ENCODE measurements at regions not wholly inside any gene's neighbourhood (a gene's known extent, or its start where the extent isn't known, plus 50 kb on each side); places are given as distances from the start of the nearest gene placed in this dataset.

- H3K9me2 ChIP-seq (ENCODE audit: insufficient read depth, low read length): no peaks in the 10 kb centered on the region
- H3K4me3 ChIP-seq (ENCODE audit: low read length): no peak overlapping the region
- H3K9ac ChIP-seq (ENCODE audit: low read length): no peak overlapping the region
- H3K9me3 ChIP-seq (ENCODE audit: low read length): peaks cover 7% of the 10 kb centered on the region
- no peaks in the 10 kb centered on the region for H4K20me1 ChIP-seq (ENCODE audit: insufficient read depth)
- H3K79me2 ChIP-seq (replicated peaks; ENCODE audit: insufficient read depth, low read length): no peaks in the 10 kb centered on the region
- no peak overlapping the region for H3K27ac ChIP-seq (ENCODE audit: low read length)
- TF ChIP-seq RAD21 (conservative IDR thresholded peaks at IDR 0.05) (no peak), EZH2 (IDR thresholded peaks at IDR 0.05; ENCODE audit: borderline replicate concordance, insufficient read depth, low read length, poor library complexity, severe bottlenecking) (no peak), SMC3 (conservative IDR thresholded peaks at IDR 0.05; ENCODE audit: poor library complexity) (no peak)
- TF ChIP-seq, protein P1, sequence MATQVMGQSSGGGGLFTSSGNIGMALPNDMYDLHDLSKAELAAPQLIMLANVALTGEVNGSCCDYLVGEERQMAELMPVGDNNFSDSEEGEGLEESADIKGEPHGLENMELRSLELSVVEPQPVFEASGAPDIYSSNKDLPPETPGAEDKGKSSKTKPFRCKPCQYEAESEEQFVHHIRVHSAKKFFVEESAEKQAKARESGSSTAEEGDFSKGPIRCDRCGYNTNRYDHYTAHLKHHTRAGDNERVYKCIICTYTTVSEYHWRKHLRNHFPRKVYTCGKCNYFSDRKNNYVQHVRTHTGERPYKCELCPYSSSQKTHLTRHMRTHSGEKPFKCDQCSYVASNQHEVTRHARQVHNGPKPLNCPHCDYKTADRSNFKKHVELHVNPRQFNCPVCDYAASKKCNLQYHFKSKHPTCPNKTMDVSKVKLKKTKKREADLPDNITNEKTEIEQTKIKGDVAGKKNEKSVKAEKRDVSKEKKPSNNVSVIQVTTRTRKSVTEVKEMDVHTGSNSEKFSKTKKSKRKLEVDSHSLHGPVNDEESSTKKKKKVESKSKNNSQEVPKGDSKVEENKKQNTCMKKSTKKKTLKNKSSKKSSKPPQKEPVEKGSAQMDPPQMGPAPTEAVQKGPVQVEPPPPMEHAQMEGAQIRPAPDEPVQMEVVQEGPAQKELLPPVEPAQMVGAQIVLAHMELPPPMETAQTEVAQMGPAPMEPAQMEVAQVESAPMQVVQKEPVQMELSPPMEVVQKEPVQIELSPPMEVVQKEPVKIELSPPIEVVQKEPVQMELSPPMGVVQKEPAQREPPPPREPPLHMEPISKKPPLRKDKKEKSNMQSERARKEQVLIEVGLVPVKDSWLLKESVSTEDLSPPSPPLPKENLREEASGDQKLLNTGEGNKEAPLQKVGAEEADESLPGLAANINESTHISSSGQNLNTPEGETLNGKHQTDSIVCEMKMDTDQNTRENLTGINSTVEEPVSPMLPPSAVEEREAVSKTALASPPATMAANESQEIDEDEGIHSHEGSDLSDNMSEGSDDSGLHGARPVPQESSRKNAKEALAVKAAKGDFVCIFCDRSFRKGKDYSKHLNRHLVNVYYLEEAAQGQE (IDR thresholded peaks at IDR 0.05; ENCODE audit: borderline replicate concordance): no peak
- H3K4me2 ChIP-seq (ENCODE audit: low read length): no peak overlapping the region
- no peak overlapping the region for H2AFZ ChIP-seq (ENCODE audit: low read depth, low read length)
- H3F3A ChIP-seq (ENCODE audit: insufficient read depth, low read length, poor library complexity, severe bottlenecking): no peaks in the 10 kb centered on the region
- no peaks in the 10 kb centered on the region for H3K36me3 ChIP-seq (ENCODE audit: insufficient read depth, low read length)
- H3K27me3 ChIP-seq (ENCODE audit: insufficient read depth, low read depth, low read length): no peaks in the 10 kb centered on the region
Observed at GRCh38 chr21:31483146-31483545, 139.1 kb upstream of the TIAM1 start.

- Histone ChIP-seq H3K4me3 (ENCODE audit: low read length) (no peak overlapping the region), H3K27ac (ENCODE audit: low read length) (no peak overlapping the region)
- TF ChIP-seq, protein P1 (IDR thresholded peaks at IDR 0.05; ENCODE audit: borderline replicate concordance): no peak
- TF ChIP-seq POLR2AphosphoS5 (IDR thresholded peaks at IDR 0.05) (no peak), CTCF (IDR thresholded peaks at IDR 0.05; ENCODE audit: poor library complexity, severe bottlenecking) (no peak), TAF1 (IDR thresholded peaks at IDR 0.05; ENCODE audit: low read depth) (no peak), EZH2 (IDR thresholded peaks at IDR 0.05; ENCODE audit: borderline replicate concordance, insufficient read depth, low read length, poor library complexity, severe bottlenecking) (no peak), RAD21 (conservative IDR thresholded peaks at IDR 0.05) (no peak), EP300 (conservative IDR thresholded peaks at IDR 0.05; ENCODE audit: poor library complexity, severe bottlenecking) (no peak), SMC3 (conservative IDR thresholded peaks at IDR 0.05; ENCODE audit: poor library complexity) (no peak), MXI1 (conservative IDR thresholded peaks at IDR 0.05; ENCODE audit: poor library complexity, severe bottlenecking) (no peak)
Observed at GRCh38 chr21:31482460-31482859, 138.4 kb upstream of the TIAM1 start.

More at GRCh38 chr21:31482460-31482859, 138.4 kb upstream of the TIAM1 start:
- Histone ChIP-seq H2AFZ (ENCODE audit: low read depth, low read length) (no peak overlapping the region), H3K9ac (ENCODE audit: low read length) (no peak overlapping the region), H3F3A (ENCODE audit: insufficient read depth, low read length, poor library complexity, severe bottlenecking) (no peaks in the 10 kb centered on the region), H4K20me1 (ENCODE audit: insufficient read depth) (no peaks in the 10 kb centered on the region), H3K9me3 (ENCODE audit: low read length) (peaks cover 7% of the 10 kb centered on the region), H3K36me3 (ENCODE audit: insufficient read depth, low read length) (no peaks in the 10 kb centered on the region), H3K4me2 (ENCODE audit: low read length) (no peak overlapping the region), H3K9me2 (ENCODE audit: insufficient read depth, low read length) (no peaks in the 10 kb centered on the region), H3K27me3 (ENCODE audit: insufficient read depth, low read depth, low read length) (no peaks in the 10 kb centered on the region), H3K79me2 (replicated peaks; ENCODE audit: insufficient read depth, low read length) (no peaks in the 10 kb centered on the region)

Data from neural cell (in vitro differentiated cells).